Transverse colon (tissue), 4 donors: ENCODE measurements at regions not wholly inside any gene's neighbourhood (a gene's known extent, or its start where the extent isn't known, plus 50 kb on each side); places are given as distances from the start of the nearest gene placed in this dataset.

Experiments used
- CTCF ChIP-seq, 5 experiments: fragments of 200-600 bp in 3 of 5; fragments of 450-650 bp in 2 of 5; sonication (generic) in 3 of 5; IDR thresholded peaks; 1 replicate in 2 of 5; 2 replicates in 3 of 5; pipeline ENCODE4 v1.5.1; 2016 to 2017; ENCODE audit warnings: antibody characterized with exemption in 5 of 5, inconsistent platforms in 3 of 5, mild to moderate bottlenecking in 2 of 5, moderate library complexity in 1 of 5
- EP300 ChIP-seq: sonication (generic); formaldehyde crosslinking; IDR thresholded peaks from one replicate; pipeline ENCODE4 v1.6.1; 2017; ENCODE audit warnings: antibody characterized with exemption, low read depth
- POLR2AphosphoS5 ChIP-seq, 3 donors: sonication (generic); formaldehyde crosslinking; IDR thresholded peaks; one replicate each; pipeline ENCODE4 v1.6.1; 2016; ENCODE audit warnings: antibody characterized with exemption in 3 of 3

GRCh38 chr1:195550071-195550862 lies 1058.0 kb downstream of the KCNT2 start:
- TF ChIP-seq CTCF (IDR thresholded peaks at IDR 0.05) (no peak), POLR2AphosphoS5 (IDR thresholded peaks at IDR 0.05) (peak in 1 of 3 donors; percentile 34), EP300 (no peak)
